T47D (cell line): ENCODE measurements at regions not wholly inside any gene's neighbourhood (a gene's known extent, or its start where the extent isn't known, plus 50 kb on each side); places are given as distances from the start of the nearest gene placed in this dataset.
"Not testable (repeated sequence)": the region's sequence is repeated elsewhere in the genome, so short reads cannot be mapped to it uniquely, and the experiment has no call there.

Experiments
- DNase-seq, 2 experiments: peaks; one replicate each; pipeline versions ENCODE4 v3.0.0 to v3.0.0-alpha.2; 2011 to 2012; ENCODE audit warnings: low read depth in 1 of 2, low spot score in 1 of 2
- JUND ChIP-seq: IDR thresholded peaks from 2 replicates; pipeline ENCODE4 v1.6.1; 2012; ENCODE audit warnings: low read depth
- in situ Hi-C: cut with HindIII; loops from 2 replicates; pipeline ENCODE4 v1.10.0; 2016; ENCODE audit warnings: low sequenced_read_pairs, low pct_unique_long_range_greater_than_20kb

DNA sequence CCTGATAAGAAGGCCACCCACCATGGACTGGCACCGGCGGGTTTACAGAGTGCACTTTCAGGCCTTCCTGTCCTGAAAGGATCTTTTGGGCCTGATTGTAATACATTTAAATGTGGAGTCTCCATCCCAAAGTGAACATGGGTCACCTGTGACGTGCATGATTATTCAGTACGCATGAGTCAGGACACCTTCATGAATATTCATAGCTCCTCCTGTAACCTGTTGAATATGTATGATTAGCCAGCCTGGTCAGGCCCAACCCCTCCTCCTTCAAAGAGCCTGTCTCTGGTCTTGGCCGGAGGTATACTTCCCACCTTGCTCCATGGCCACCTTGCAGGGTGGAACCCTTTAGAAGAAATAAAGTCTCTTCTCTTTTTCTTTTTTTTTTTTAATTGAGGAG lies 75.9 kb upstream of the NUP50 start:
- in situ Hi-C loops = no loop called here
- no peak for TF ChIP-seq JUND
- DNase-seq = no peak

- no peak for TF ChIP-seq JUND
- DNase-seq = no peak
- in situ Hi-C loops = no loop called here
Measured at GRCh38 chr22:45088576-45088975, 75.1 kb upstream of the NUP50 start.

GRCh38 chr22:45090497-45090910 lies 73.2 kb upstream of the NUP50 start:
- DNase-seq = peak; percentile 32 to 79
- no peak for TF ChIP-seq JUND
- in situ Hi-C loops = no loop called here

GRCh38 chr22:45091254-45091854 lies 72.4 kb upstream of the NUP50 start:
- in situ Hi-C loops = no loop called here
- no peak for DNase-seq
- TF ChIP-seq JUND = no peak

DNA sequence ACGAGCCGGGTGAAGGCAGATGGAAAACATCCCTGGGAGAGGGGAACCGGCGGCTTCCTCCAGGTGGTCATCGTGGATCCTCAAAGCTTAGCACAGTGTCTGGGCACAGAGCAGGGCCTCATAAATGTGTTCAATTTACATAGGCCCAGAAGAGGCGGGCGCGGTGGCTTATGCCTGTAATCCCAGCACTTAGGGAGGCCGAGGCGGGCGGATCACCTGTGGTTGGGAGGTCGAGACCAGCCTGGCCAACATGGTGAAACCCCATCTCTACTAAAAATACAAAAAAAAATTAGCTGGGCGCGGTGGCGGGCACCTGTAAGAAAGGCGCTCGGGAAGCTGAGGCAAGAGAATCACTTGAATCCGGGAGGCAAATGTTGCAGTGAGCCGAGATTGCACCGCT lies 71.8 kb upstream of the NUP50 start:
- in situ Hi-C loops, DNase-seq: not testable (repeated sequence)

- in situ Hi-C loops = no loop called here
- DNase-seq = no peak
- no peak for TF ChIP-seq JUND
Measured at GRCh38 chr22:45092644-45093043, 71.1 kb upstream of the NUP50 start.

DNA sequence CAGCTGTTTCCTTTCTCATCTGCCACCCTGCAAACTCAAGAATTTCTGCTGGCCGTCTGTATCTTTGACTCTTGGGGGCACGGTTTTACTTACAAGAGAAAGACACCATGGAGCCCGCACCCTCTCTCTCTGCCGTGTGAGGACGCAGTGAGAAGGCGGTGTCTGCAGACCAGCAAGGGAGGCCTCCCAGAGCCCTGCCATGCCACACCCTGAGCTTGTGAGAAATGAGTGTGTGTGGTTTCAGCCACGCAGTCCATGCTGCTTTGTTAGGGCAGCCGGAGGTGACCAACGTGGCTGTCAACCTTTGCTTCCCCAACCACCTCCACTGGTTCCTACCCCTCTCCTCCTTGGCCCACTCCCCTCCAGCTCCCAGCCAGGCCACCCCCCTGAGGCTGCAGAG lies 70.1 kb upstream of the NUP50 start:
- no peak for DNase-seq
- TF ChIP-seq JUND = no peak
- in situ Hi-C loops = no loop called here

DNA sequence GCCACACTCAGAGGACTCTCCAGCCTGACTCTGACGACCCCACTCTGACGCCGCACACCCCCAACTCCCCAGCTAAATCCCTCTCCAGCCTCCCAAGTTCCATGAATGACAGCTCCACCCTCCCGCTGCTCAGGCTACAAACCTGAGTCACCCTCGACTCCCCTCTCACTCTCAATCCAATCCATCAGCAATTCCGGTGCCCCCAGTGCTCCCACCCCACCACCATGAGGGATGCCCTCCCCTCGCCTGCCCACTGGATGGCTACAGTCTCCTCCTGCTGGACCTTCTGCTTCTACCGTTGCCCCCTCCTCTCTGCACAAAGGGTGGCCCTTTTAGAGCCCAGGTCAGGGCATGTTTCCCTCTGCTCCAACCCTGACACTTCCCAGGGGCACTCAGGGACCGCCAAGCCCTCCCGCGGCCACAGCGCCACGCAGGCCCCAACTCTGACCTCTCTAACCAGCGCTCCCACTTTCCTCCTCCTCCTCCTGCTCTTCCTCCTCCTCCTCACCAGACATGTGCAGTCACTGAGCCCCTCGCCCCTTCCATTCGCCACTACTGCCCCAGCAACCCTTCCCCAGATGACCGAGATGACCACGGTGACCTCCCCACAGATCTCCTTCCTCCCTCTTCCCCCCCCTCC lies 69.5 kb upstream of the NUP50 start:
- TF ChIP-seq JUND = no peak
- in situ Hi-C loops = no loop called here
- no peak for DNase-seq

- DNase-seq = no peak
- in situ Hi-C loops = no loop called here
- no peak for TF ChIP-seq JUND
Measured at GRCh38 chr22:45094825-45095224, 68.9 kb upstream of the NUP50 start.

DNA sequence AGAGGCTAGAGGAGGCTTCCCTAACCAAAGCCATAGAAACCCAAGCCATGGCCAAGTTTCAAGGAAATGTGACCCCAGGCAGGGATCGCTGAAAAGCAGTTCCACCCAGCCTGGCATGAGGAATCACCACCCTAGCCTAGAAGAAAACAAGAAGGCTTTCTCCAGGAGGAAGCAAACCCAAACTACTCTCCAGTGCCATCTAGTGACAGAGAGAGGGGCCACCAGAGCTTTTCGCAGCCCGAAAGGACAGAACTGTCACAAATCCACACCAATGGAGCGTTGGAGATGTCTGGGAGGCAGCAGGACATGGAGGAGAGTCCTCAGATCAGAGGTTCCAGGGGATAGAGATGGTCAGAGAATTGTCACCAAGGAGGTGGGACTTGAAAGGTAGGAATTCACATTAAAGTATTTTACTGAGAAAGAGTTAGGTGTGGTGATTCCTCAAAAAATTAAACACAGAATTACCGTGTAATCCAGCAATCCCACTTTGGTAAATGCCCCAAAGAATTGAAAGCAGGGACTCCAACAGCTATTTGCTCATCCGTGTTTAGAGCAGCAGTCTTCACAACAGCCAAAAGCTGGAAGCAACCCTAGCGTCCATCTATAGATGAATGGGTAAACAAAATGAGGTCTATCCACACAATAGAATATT lies 67.3 kb upstream of the NUP50 start:
- no peak for TF ChIP-seq JUND
- in situ Hi-C loops = no loop called here
- DNase-seq = peak; percentile 64 to 78

- TF ChIP-seq JUND = no peak
- in situ Hi-C loops = no loop called here
- no peak for DNase-seq
Measured at GRCh38 chr22:45097061-45097460, 66.7 kb upstream of the NUP50 start.

- no peak for TF ChIP-seq JUND
- in situ Hi-C loops = no loop called here
Measured at GRCh38 chr22:45098056-45098455, 65.7 kb upstream of the NUP50 start.

GRCh38 chr22:45099961-45100360 lies 63.8 kb upstream of the NUP50 start:
- in situ Hi-C loops = no loop called here
- no peak for TF ChIP-seq JUND

More at GRCh38 chr22:45098056-45098455, 65.7 kb upstream of the NUP50 start:
- no peak for DNase-seq

More at GRCh38 chr22:45099961-45100360, 63.8 kb upstream of the NUP50 start:
- DNase-seq = no peak
